HCT116 (cell line): ENCODE measurements at regions not wholly inside any gene's neighbourhood (a gene's known extent, or its start where the extent isn't known, plus 50 kb on each side); places are given as distances from the start of the nearest gene placed in this dataset.

ENCODE experiments used
- ATAC-seq: fragments of 200-7000 bp; cut with Tn5 transposase; 2 replicates; pipeline ENCODE4 v1.9.1; 2020; ENCODE audit warnings: mild to moderate bottlenecking, moderate library complexity
- BruUV-seq: library from RNA; stranded (reverse); fragments of 400-500 nt; replicated peaks from 2 replicates; lab custom pipeline; 2021; lab: Mats Ljungman, UMichigan
- CTCF ChIA-PET: fragments of 300-600 bp; sonication (Branson Sonifier 250); formaldehyde crosslinking; loops from one replicate; lab custom pipeline; 2021; ENCODE audit warnings: antibody characterized with exemption; lab: Charles Lee
- POLR2A ChIA-PET: fragments of 300-600, 350-600 bp; sonication (Branson Sonifier 250); formaldehyde crosslinking; loops from one replicate; lab custom pipeline; 2021; ENCODE audit warnings: antibody characterized with exemption; lab: Charles Lee
- RAD21 ChIA-PET, 2 experiments: fragments of 300-600 bp; sonication (Branson Sonifier 250); formaldehyde crosslinking; loops; one replicate each; lab custom pipeline; 2023; ENCODE audit warnings: low total read pairs in 2 of 2; ENCODE audit not compliant: uncharacterized antibody in 2 of 2, unreplicated experiment in 2 of 2, low non-redundant PET in 1 of 2; lab: Charles Lee
- DNase-seq: peaks from one replicate; pipeline ENCODE4 v3.0.0-alpha.2; 2010; ENCODE audit warnings: low read depth, low spot score
- H2AFZ ChIP-seq: fragments of 200-600 bp; shearing (Covaris generic), sonication (generic); 2 replicates; pipeline ENCODE4 v1.6.1; 2017; ENCODE audit warnings: low read depth, mixed run types, mixed read lengths, antibody characterized with exemption, low read length; ENCODE audit not compliant: poor library complexity, severe bottlenecking
- H3K27ac ChIP-seq: 2 replicates; pipeline ENCODE4 v1.5.1; 2012; ENCODE audit warnings: low read depth, low read length
- H3K27me3 ChIP-seq: fragments of 200-600 bp; sonication (generic); 2 replicates; pipeline ENCODE4 v1.6.1; 2016; ENCODE audit warnings: mixed run types, low read length, mixed read lengths; ENCODE audit not compliant: insufficient read depth
- H3K36me3 ChIP-seq, 2 experiments: fragments of 200-500 bp in 1 of 2; fragments of 200-600 bp in 1 of 2; sonication (Bioruptor generic) in 1 of 2; sonication (generic) in 1 of 2; 2 replicates each; pipeline versions ENCODE4 v1.5.1 to v1.6.1; 2014 to 2016; ENCODE audit warnings: low read length in 2 of 2, inconsistent platforms in 1 of 2, mixed read lengths in 1 of 2, mixed run types in 1 of 2; ENCODE audit not compliant: insufficient read depth in 2 of 2, control insufficient read depth in 1 of 2
- H3K4me1 ChIP-seq, 2 experiments: fragments of 200-600 bp in 1 of 2; sonication (generic) in 1 of 2; 2 replicates each; pipeline versions ENCODE4 v1.5.1 to v1.6.1; 2012 to 2017; ENCODE audit warnings: low read length in 2 of 2, inconsistent platforms in 1 of 2, mild to moderate bottlenecking in 1 of 2, mixed read lengths in 1 of 2, mixed run types in 1 of 2, moderate library complexity in 1 of 2; ENCODE audit not compliant: insufficient read depth in 2 of 2, control insufficient read depth in 1 of 2
- H3K4me2 ChIP-seq: fragments of 200-600 bp; sonication (generic); 2 replicates; pipeline ENCODE4 v1.6.1; 2017; ENCODE audit warnings: mixed run types, low read length, mixed read lengths
- H3K4me3 ChIP-seq, 2 experiments: fragments of 200-600 bp in 1 of 2; sonication (generic) in 1 of 2; replicated peaks in 1 of 2; 2 replicates each; pipeline ENCODE4 v1.5.1; 2011 to 2016; ENCODE audit warnings: low read length in 2 of 2, control low read depth in 1 of 2, low read depth in 1 of 2, mild to moderate bottlenecking in 1 of 2, mixed read lengths in 1 of 2, mixed run types in 1 of 2
- H3K79me2 ChIP-seq: fragments of 200-600 bp; sonication (generic); 2 replicates; pipeline ENCODE4 v1.6.1; 2017; ENCODE audit warnings: mild to moderate bottlenecking, mixed run types, low read length, moderate library complexity, mixed read lengths; ENCODE audit not compliant: insufficient read depth
- H3K9ac ChIP-seq: fragments of 200-600 bp; sonication (generic); 2 replicates; pipeline ENCODE4 v1.6.1; 2016; ENCODE audit warnings: low read length, mixed read lengths
- H3K9me2 ChIP-seq: fragments of 200-600 bp; sonication (generic), shearing (Covaris generic); 2 replicates; pipeline ENCODE4 v1.6.1; 2017; ENCODE audit warnings: mixed run types, mild to moderate bottlenecking, moderate library complexity; ENCODE audit not compliant: insufficient read depth
- H3K9me3 ChIP-seq, 2 experiments: fragments of 200-500 bp in 1 of 2; fragments of 200-600 bp in 1 of 2; sonication (Bioruptor generic) in 1 of 2; sonication (generic) in 1 of 2; 2 replicates each; pipeline ENCODE4 v1.6.1; 2014 to 2017; ENCODE audit warnings: low read length in 2 of 2, mixed read lengths in 2 of 2, inconsistent platforms in 1 of 2, low read depth in 1 of 2, mild to moderate bottlenecking in 1 of 2, mixed run types in 1 of 2, moderate library complexity in 1 of 2; ENCODE audit not compliant: control insufficient read depth in 1 of 2, insufficient read depth in 1 of 2
- H4K20me1 ChIP-seq: fragments of 200-600 bp; sonication (generic), shearing (Covaris generic); 2 replicates; pipeline ENCODE4 v1.6.1; 2017; ENCODE audit warnings: mixed run types, mild to moderate bottlenecking, moderate library complexity; ENCODE audit not compliant: insufficient read depth
- CEBPB ChIP-seq: IDR thresholded peaks from 2 replicates; pipeline ENCODE4 v1.6.1; 2012; ENCODE audit warnings: low read depth
- EGR1 ChIP-seq: IDR thresholded peaks from 2 replicates; pipeline ENCODE4 v1.6.1; 2012; ENCODE audit warnings: low read depth
- EZH2 ChIP-seq: fragments of 200-600 bp; sonication (generic); IDR thresholded peaks from 2 replicates; pipeline ENCODE4 v1.6.1; 2017; ENCODE audit warnings: antibody characterized with exemption, mixed run types
- EZH2phosphoT487 ChIP-seq: fragments of 200-600 bp; IDR thresholded peaks from 2 replicates; pipeline ENCODE4 v1.6.1; 2018; ENCODE audit warnings: antibody characterized with exemption, borderline replicate concordance
- FOSL1 ChIP-seq: IDR thresholded peaks from 2 replicates; pipeline ENCODE4 v1.6.1; 2012; ENCODE audit warnings: low read depth
- JUND ChIP-seq: IDR thresholded peaks from 2 replicates; pipeline ENCODE4 v1.6.1; 2012
- POLR2AphosphoS5 ChIP-seq: IDR thresholded peaks from 2 replicates; pipeline ENCODE4 v1.6.1; 2011; ENCODE audit warnings: mild to moderate bottlenecking, low read depth, low read length, moderate library complexity
- RAD21 ChIP-seq: IDR thresholded peaks from 2 replicates; pipeline ENCODE4 v1.6.1; 2012; ENCODE audit warnings: low read depth, mild to moderate bottlenecking
- SP1 ChIP-seq: IDR thresholded peaks from 2 replicates; pipeline ENCODE4 v1.6.1; 2012; ENCODE audit warnings: low read depth
- TCF7L2 ChIP-seq: IDR thresholded peaks from 2 replicates; pipeline ENCODE4 v1.7.0; 2011; ENCODE audit warnings: borderline replicate concordance, inconsistent platforms; ENCODE audit not compliant: insufficient read depth, insufficient read length; ENCODE audit errors: extremely low read depth
- YY1 ChIP-seq: IDR thresholded peaks from 2 replicates; pipeline ENCODE4 v1.6.1; 2011; ENCODE audit warnings: low read length, low read depth, moderate library complexity, mild to moderate bottlenecking; ENCODE audit not compliant: insufficient replicate concordance; ENCODE audit errors: extremely low read depth
- ZFX ChIP-seq: fragments of 450-650 bp; IDR thresholded peaks from 2 replicates; pipeline ENCODE4 v1.6.1; 2017
- ZNF274 ChIP-seq: fragments of 200-500 bp; sonication (Bioruptor generic); IDR thresholded peaks from 2 replicates; pipeline ENCODE4 v1.6.1; 2014; ENCODE audit warnings: mild to moderate bottlenecking, low read depth, low read length, inconsistent platforms
- intact Hi-C: fragments of 100-400 bp; cut with micrococcal nuclease; formaldehyde crosslinking; loops from 2 replicates; pipeline ENCODE4 v1.10.0; 2022
- TF ChIP-seq, protein P1 (sequence below), 3 experiments: fragments of 200-600 bp in 1 of 3; sonication (generic) in 1 of 3; IDR thresholded peaks in 2 of 3; conservative IDR thresholded peaks in 1 of 3; 2 replicates each; pipeline ENCODE4 v1.5.1; 2012 to 2017; ENCODE audit warnings: low read depth in 2 of 3, low read length in 2 of 3, antibody characterized with exemption in 1 of 3, borderline replicate concordance in 1 of 3, control low read depth in 1 of 3, mild to moderate bottlenecking in 1 of 3, mixed read lengths in 1 of 3, mixed run types in 1 of 3, moderate library complexity in 1 of 3; ENCODE audit not compliant: insufficient read depth in 1 of 3
- TF ChIP-seq, protein P2 (sequence below): IDR thresholded peaks from 2 replicates; pipeline ENCODE4 v1.6.1; 2012

DNA sequence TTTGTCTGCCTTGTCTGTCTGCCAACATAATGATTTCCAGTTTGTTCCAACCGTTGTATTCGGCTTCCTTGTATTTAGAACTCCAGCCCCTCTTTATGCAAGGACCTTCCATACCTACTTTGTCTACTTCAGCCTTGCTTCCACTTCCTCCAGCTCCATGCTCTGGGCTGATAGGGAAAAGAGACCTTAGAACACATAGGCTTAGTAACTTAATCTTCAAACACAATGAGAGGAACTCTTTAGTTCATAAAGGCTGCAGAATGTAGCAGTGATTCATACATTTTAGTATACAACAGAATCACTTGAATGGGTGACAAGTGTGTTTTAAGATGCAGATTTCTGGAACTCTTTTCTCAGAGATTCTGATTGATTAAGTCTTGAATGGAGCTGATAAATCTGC lies 102.8 kb upstream of the IFNE start:
- Histone ChIP-seq H2AFZ (no peak overlapping the region), H3K4me1 (peaks cover 91 to 100% of the 10 kb centered on the region in 2 experiments), H3K27ac (peak overlapping the region; percentile 99), H3K4me3 (no peak overlapping the region), H3K27me3 (no peaks in the 10 kb centered on the region), H4K20me1 (no peaks in the 10 kb centered on the region), H3K79me2 (peaks cover 100% of the 10 kb centered on the region), H3K9me2 (no peaks in the 10 kb centered on the region), H3K4me2 (peak overlapping the region; percentile 62), H3K9ac (peak overlapping the region; percentile 63), H3K36me3 (peaks cover 2 to 57% of the 10 kb centered on the region in 2 experiments; a peak in 3 of 4 replicates), H3K9me3 (no peaks in the 10 kb centered on the region)
- ChIA-PET RAD21 (no interaction called here), CTCF (interaction anchor here (2.4 kb wide), 1 partner anchor 204 kb away, joined by 7 read pairs; no protein-coding TSS in a partner anchor), POLR2A (interaction anchor here (0.8 to 2.7 kb wide), 12 partner anchors 8 to 196 kb away, joined by 3 to 26 read pairs (median 5); no protein-coding TSS in a partner anchor)
- intact Hi-C loops, result loop anchor here (5.0 kb wide), 1 partner anchor 248 kb away; the partner anchor contains the start of gene KLHL9
- ATAC-seq, result no peak
- no peak for DNase-seq
- TF ChIP-seq ZNF274 (no peak), EZH2phosphoT487 (no peak), FOSL1 (no peak), SP1 (no peak), TCF7L2 (no peak)
- BruUV-seq, result no TSS peak

DNA sequence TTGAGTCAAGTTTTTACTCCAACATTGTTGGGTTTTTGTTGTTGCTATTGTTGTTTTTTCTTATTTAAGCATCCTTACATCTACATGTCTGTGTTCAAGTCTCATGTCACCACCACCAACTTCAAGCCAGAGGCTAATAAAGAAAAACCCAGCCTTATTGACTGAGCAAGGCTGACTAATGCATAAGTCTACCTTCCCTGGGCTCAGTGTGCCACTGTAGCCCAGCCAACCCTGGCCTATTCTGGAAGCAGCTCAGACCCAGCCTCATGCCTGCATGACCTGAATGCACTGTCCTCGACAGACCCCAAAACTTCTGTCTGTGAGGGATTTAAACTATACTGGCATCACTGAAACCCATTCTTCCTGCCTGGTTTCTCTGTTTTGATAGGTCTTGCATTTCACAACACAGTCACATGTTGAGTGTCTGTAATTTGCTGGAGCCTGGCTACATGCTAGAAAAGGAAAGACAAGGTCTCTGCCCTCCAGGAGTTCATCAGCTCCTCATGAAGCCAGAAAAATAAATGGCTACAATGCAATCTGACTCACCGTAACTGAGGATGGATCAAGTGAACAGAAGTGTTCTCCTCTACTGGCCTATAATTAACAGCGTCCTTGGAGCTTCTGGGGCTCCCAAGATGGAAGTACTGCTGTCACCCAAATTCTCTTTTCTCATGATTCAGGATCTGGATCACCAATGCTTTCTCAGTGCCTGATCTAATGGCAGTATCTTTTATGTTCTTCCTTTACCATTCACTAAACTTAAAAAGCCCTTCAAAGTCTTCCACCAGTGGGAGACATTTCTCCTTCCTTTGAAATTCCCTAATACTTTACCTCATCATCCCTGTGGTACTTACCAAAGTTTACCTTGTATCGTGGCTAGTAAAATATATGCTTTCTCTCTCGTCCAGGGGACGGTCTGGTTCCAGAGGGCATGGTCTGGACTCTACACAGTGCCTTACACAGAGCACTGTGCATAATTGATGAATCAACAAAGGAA lies 103.9 kb upstream of the IFNE start:
- BruUV-seq, result no TSS peak
- Histone ChIP-seq H2AFZ (no peak overlapping the region), H3K79me2 (peaks cover 100% of the 10 kb centered on the region), H4K20me1 (no peaks in the 10 kb centered on the region), H3K4me3 (no peak overlapping the region), H3K36me3 (peaks cover 2 to 58% of the 10 kb centered on the region in 2 experiments; a peak in 3 of 4 replicates), H3K4me2 (peak overlapping the region; percentile 62), H3K9me2 (no peaks in the 10 kb centered on the region), H3K27me3 (no peaks in the 10 kb centered on the region), H3K27ac (peak overlapping the region; percentile 99), H3K9ac (peak overlapping the region; percentile 63), H3K9me3 (no peaks in the 10 kb centered on the region), H3K4me1 (peaks cover 88 to 99% of the 10 kb centered on the region in 2 experiments)
- ChIA-PET CTCF (interaction anchor here (0.8 to 2.4 kb wide), 3 partner anchors 10 to 203 kb away, joined by 3 to 7 read pairs (median 3); no protein-coding TSS in a partner anchor), POLR2A (interaction anchor here (0.6 to 2.7 kb wide), 13 partner anchors 10 to 195 kb away, joined by 3 to 26 read pairs (median 4); no protein-coding TSS in a partner anchor), RAD21 (no interaction called here)
- intact Hi-C loops, result no loop called here
- DNase-seq (no peak), ATAC-seq (0 out of 2 replicates have a peak, but pooled peaks have one; percentile 9)
- TF ChIP-seq CEBPB (no peak; the same call in 1 of the 2 replicates), RAD21 (0 out of 2 replicates have a peak, but pooled peaks have one; percentile 25), EZH2 (no peak), POLR2AphosphoS5 (peak; percentile 40), EGR1 (no peak), EZH2phosphoT487 (no peak), JUND (0 out of 2 replicates have a peak, but pooled peaks have one; percentile 33), YY1 (peak; percentile 13), ZFX (no peak)
- TF ChIP-seq, protein P1, sequence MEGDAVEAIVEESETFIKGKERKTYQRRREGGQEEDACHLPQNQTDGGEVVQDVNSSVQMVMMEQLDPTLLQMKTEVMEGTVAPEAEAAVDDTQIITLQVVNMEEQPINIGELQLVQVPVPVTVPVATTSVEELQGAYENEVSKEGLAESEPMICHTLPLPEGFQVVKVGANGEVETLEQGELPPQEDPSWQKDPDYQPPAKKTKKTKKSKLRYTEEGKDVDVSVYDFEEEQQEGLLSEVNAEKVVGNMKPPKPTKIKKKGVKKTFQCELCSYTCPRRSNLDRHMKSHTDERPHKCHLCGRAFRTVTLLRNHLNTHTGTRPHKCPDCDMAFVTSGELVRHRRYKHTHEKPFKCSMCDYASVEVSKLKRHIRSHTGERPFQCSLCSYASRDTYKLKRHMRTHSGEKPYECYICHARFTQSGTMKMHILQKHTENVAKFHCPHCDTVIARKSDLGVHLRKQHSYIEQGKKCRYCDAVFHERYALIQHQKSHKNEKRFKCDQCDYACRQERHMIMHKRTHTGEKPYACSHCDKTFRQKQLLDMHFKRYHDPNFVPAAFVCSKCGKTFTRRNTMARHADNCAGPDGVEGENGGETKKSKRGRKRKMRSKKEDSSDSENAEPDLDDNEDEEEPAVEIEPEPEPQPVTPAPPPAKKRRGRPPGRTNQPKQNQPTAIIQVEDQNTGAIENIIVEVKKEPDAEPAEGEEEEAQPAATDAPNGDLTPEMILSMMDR (IDR thresholded peaks at IDR 0.05 in 2 of 3, conservative IDR thresholded peaks at IDR 0.05 in 1 of 3; ENCODE audit: borderline replicate concordance in 1 of 3, insufficient read depth in 1 of 3, low read depth in 2 of 3, low read length in 2 of 3), result peak in 1 of 3 experiments; percentile 40; a peak in 2 of 6 replicates
- TF ChIP-seq, protein P2, sequence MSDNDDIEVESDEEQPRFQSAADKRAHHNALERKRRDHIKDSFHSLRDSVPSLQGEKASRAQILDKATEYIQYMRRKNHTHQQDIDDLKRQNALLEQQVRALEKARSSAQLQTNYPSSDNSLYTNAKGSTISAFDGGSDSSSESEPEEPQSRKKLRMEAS, result peak; percentile 34; the same call in 1 of the 2 replicates
